OCI-M2 (cell line): ENCODE measurements at regions not wholly inside any gene's neighbourhood (a gene's known extent, or its start where the extent isn't known, plus 50 kb on each side); places are given as distances from the start of the nearest gene placed in this dataset.
"Not testable (repeated sequence)": the region's sequence is repeated elsewhere in the genome, so short reads cannot be mapped to it uniquely, and the experiment has no call there.

Experiments used
- DNase-seq: peaks from one replicate; lab custom pipeline; 2025; ENCODE audit not compliant: unreplicated experiment; lab: John Stamatoyannopoulos, UW

DNA sequence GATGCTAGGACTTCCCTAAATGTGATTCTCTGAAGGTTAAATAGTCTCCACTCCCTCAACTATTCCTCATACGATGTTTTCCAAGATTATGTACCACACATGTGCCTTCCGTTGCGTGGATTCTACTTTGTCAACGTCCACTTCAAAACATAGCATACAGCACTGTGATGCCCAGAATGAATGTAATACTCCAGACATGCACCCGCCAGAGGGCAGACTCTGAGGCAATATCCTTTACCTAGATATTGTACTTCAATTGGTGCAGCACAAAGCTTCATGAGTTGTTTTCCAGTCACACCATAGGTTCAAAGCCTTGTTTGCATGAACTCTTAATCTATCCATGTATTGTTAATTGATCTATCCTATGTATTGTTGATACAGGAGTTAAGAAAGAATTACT lies 201.0 kb upstream of the NABP1 start:
- DNase-seq, result no peak

DNA sequence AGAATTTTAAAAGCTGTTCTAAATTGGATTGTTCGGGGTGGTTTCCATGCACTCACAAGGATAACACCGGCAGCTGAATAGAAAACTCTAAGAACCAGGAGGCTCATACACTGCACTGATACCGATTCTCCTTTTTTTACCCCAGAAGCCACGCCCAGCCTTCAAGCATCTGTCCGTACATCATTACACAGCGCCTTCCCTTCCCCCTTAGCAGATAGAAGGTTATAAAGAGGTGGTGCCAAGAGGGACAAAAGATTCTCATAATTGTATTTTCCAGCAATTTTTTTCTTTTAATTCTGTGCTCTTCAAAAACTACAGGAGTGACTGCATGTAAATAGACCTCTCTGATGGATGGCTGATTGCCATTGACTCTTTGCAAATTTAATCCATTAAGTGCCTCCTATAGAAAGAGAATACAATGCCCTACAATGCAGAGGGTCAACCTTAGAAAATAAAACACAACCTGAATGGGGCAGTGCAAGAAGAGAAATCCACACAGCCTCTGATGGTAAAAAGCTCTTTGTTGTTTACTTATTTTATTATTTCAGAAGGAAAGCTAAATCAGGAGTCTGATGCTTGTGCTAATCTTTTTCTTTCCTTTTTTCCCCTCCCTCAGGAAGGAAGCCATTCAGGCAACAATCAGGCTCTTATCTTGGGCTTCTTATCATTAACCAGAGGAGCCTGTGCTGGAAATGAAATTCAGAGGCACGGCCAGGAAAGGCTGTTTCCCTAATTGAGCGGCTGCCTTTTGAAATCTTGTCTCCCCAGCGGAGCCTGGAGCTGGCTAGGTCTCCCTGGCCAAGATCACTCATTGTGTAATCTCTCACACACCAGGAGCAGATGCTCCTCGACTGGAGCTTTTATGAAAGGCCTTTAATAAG lies 198.9 kb upstream of the NABP1 start:
- DNase-seq, result no peak

DNA sequence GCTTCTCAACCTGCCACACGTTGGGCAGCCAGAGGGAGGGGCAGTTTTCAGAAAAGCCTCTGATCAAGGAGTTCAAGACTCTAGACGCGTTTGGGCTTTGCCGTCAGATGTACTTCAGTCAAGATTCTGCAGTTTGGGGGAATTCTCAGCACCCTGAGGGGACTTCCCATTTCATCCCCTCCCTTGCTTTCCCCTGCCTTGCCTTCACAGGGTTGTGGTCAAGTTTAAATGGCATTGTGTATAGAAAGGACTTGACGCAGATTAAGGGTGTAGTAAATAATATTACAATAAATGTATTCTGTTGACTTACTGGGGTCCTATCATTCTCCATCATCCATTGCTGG lies 198.3 kb upstream of the NABP1 start:
- no peak for DNase-seq

DNA sequence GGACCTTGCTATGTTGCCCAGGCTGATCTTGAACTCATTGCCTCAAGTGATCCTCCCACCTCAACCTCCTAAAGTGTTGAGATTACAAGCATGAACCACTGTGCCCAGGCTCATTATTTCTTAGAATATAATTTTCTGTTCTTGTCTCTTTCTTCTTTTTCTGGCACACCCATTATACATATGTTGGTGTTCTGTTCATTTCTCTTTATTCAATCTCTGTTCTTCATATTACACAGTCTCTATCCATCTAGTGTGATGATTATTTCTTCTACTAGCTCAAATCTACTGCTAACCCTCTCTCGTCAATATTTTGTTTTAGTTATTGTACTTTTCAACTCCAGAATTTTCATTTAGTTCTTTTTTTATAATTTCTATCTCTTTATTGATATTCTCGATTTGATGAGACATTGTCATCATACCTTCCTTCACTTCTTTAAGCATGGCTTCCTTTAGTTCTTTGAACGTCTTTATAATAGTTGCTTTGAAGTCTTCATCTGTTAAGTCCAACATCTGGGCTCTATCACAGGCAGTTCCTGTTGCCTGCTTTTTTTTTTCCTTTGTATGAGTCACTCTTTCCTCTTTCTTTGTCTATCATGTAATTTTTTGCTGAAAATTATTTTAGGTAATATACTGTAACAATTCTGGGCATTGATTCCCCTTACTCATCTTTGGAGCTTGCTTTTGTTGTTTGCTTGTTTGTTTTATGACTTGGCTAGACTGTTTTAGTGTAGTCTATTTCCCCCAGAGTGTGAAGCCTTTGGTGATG lies 196.4 kb upstream of the NABP1 start:
- no peak for DNase-seq

DNA sequence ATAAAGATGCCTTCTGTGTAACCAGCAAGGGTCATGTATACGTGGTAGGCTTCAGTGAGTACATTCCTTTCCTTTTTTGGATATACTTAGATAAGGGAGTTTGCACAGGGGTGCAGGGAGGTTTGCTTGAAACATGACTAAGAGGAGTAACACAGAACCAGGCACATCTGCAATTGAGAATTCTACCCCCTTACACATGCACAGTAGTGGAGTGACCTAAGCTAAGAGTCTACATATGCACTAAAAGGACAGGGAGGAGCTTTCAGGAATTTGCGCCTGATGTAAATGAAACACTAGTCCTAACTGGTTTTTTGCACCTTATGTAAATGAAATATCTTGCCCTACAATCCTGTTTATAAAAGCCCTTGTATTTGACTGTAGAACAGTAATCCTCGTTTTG lies 194.8 kb upstream of the NABP1 start:
- no peak for DNase-seq

DNA sequence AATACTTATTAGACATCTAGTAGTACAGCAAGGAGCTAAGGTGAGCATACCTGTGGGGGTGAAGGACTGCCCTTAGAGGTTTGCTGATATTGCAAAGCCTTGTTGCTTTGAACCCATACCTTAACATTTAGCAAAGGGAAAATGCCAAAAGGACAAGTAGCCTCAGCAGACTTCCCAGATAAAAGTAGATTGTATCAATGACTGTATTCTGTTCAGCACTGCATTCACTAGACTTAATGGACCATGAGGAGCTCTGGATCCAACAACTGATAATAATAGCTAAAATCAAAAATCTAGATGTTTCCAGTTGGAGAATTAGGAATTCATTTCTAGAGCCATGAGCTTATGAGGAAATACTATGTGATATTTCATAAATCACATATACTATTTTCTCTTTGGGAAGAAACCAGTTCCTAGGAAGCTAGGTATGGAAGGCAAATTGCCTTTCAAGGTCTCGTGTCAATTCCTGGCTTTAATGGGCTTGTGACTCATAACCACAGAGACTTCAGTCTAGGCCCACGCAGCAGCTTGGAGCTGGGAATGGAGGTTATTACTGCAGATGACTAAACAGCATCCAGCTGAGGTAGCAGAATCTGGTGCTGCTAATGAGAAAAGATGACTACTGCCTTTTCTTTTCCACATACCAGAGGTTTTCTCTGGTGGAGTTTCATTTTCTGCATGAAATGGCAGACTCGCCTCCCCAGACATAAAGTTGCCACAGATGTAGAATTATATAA lies 191.2 kb upstream of the NABP1 start:
- DNase-seq, result no peak

DNA sequence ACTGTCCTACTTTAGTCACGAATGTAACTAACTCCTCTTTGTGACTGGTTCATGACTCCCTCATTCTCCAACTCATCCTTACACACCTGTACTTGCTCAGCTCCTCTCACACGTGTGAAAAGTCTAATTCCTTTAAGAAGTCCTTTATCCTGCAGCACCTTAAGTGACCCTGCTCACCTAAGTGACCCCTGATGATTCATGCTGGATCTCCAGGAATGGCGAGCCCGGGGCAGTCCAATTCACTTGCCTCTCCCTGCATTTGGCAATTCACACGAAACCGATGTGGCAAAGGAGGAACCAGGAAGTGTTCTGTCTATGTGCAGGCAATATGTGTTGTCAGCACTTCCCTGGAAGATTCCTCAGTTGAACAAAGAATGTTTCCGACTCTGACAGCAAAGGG lies 189.8 kb upstream of the NABP1 start:
- no peak for DNase-seq

DNA sequence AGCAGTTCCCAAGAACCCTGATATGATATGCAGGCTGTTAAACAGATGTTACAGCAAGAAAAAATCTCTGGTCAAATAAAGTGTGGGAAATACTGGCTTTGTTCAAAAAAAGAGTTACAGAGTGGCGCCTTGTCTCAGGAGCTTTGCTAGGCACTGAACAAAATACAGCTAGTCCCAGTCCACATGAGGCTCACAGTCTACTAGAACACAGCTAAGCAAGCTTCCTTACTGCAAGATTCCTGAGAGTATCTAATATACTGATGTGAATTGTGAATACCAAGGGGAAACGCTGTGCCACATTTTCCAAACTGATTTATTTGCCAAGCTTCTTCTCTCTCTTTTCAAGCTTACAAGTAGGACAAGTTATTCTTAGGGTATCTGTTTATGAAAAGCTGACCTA lies 188.8 kb upstream of the NABP1 start:
- no peak for DNase-seq

DNA sequence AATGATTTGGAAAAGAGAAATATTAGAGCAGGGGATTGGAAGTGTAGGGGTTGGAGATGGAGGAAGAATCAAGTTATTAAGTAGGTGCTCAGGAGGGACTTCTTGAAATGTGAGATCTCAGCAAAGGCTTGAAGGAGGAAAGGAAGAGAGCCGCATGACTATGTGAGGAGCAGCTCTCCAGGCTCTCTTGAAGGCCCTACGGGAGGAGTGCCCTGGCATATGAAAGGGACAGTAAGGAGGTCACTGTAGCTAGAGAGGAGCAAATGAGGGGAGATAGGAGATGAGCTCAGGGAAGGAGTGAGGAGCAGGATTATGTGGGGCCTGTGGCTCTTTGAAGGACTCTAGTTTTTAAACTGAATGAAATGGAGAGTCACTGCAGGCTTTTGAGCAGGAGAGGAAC lies 181.1 kb upstream of the NABP1 start:
- DNase-seq, result no peak

DNA sequence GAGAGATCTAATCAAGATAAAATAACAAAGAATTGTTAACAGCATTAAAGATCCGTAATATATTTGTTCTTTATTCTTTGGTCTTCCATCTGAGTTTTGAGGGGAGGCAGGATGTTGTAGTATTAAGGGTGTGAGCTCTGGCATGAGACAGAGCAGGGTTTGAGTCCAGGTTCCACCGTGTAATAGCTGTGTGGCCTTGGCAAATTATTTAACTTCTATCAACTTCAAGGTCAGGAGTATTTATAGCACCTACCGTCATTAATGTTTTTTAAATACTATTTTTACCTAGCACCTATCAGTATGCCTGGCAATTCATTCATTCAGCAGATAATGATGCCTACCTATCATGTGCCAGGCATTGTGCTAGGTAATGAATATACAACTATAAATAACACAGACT lies 180.1 kb upstream of the NABP1 start:
- DNase-seq, result no peak

DNA sequence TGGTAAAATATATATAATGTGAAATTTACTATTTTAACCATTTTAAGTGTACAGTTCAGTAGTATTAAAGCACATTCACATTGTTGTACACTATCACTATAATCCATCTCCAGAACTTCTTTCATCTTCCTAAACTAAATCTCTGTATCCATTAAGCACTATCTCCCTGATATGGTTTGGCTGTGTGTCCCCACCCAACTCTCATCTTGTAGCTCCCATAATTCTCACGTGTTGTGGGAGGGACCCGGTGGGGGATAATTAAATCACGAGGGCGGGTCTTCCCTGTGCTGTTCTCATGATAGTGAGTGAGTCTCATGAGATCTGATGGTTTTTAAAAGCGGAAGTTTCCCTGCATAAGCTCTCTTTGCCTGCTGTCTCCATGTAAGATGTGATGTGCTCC lies 178.9 kb upstream of the NABP1 start:
- DNase-seq, result no peak

DNA sequence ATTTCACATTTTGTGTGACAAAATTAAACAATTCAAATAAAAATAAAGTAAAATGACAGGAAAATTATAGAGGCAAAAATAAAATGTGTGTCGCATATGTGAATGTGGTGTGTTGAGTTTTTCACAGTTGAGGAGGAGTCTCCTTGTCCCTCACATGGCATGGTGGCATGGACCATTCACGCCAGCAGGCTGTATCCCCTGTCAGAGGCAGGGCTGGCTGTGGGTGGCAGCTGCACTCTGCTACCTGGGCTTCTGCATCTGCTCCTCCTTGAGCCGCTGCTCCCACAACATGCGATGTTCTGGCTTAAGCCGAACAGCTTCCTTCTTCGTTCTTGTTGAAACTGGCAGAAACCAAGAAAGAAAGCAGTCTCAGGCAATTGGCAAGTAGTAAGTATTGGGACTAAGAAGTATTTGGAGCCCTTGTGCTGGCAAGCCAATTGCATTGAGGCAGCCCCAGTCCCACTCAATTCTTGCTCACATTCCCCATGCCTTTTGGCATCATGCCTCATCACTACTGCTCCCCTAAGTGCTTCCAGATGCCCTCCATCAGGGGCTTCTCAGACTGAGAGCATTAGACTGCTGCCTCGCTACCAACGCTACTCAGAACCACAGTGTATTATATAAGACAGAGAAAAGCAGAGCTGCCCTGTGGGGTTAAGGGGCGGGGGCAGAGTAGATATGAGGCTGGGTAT lies 177.9 kb upstream of the NABP1 start:
- no peak for DNase-seq

DNA sequence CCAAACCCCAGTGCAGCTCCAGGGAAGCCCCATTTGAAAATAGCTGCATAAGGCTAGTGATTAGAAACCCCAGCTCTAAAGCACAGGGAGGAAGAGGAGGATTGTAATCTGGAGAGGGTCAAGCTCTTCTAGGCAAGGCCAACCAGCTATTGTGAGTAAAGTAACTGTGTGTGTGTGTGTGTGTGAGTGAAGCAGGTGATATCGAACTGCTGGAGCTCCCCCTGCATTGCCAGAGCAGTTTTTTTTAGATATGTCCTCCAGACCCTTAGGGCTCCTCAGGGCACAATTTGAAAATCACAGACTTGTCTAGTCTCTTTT lies 177.4 kb upstream of the NABP1 start:
- no peak for DNase-seq

DNA sequence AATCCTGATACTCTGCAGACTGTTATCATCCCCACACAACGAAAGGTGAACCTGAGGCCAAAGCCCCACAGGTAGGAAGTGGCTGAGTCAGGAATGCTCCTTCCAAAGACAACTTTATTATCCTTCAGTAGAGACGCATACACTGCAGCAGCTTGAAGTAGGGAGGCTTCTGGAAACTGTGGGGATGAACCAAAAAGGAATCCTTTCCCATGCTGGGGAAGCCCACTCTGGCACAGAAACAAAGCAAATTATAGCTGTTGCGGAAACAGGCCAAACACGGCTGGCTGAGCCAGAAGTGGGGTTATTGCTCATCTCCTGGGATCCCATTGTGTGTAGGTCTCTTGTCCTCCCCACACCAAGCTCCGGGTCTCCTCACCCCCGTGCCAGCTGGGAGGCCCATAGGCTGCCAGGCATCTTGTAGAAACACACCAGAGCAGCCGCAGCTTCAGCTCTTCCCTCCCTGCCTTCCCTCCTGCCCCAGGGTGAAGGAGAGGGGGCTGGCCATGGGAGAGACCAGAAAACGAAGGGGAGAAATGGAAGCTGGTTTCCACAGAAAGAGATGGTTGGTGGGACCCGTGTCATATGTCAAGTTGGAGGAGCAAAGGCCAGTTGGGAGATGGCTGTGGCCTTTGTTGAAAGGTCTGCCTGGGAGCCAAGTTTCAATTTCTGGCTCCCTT lies 176.9 kb upstream of the NABP1 start:
- no peak for DNase-seq

DNA sequence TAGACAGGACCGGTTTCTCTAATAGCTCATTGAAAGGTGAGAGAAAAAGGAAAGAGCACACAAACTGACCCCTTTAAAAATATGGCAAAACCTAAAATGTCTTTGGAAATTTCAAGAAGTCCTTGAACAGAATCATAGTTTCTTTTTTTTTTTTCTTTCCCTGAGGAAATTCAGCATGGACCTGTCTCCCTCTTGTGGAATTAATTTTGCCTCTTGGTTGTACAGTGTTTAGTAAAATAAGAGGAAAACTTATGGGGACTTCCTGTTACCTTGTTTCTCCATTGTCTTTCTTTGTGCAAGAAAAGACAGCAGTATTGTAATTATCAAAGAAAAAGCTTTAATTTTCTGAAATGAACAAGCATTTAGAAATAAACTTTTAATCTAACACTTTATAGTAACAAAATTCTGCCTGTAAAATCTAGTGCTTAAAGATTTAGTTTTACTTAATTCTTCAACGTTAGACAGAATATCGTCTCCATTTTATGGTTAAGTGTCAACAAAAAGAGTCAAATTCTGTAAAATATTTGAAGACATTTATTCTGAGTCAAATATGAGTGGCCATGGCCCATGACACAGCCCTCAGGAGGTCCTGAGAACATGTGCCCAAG lies 176.3 kb upstream of the NABP1 start:
- no peak for DNase-seq

DNA sequence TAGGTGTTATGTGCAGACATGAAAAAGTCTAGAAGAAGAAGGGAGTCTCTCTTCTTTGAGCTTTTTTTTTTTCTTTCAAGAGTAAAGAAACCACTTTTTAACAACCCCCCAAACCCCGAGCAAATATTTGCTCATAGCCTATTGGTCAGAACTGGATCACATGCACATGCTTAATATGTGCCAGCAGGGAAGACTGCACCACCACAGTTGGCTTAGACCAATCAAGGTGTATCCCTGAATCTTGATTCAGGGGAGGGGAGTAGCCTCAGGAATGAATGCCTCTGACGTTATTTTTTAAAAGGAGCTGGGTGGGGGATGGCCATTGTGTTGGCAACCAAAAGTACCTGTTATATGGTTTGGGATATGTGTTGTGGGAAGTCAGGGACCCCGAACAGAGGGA lies 171.4 kb upstream of the NABP1 start:
- DNase-seq, result no peak

DNA sequence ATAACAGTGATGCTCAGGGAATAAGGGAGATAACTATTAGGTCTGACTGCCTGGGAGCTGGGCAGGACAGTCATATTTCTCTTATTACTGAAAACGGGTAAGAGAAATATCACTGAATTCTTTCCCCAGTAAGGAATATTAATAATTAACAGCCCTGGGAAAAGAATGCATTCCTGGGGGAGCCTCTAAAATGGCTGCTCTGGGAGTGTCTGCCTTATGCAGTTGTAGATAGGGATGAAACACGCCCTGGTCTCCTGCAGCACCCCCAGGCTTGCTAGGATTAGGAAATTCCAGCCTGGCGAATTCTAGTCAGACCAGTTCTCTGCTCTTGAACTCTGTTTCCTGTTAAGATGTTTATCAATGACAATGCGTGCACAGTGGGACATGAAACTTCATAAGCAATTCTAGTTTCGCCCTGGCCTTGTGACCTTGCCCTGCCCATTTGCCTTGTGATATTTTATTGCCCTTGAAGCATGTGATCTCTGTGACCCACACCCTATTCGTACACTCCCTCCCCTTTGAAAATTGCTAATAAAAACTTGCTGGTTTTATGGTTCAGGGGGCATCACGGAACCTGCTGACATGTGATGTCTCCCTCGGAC lies 170.6 kb upstream of the NABP1 start:
- not testable (repeated sequence) for DNase-seq

DNA sequence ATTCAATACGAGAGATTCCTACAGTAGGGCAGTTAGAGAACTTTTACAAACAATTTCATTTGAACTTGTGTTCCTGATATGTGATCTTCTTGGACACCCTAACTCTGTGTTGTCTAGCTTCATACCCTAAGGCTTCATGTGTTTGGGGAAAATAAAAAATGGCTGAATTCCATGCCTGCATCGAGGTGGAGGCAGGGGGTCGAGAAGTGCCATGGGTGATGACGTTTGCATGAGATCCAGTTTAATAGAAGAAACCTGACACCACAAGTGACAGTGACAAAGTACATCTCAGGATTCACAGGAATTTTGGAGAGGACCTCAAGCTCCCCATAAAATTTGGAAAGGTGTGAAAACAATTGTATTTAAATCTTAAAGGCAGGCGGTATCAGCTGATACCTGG lies 169.2 kb upstream of the NABP1 start:
- DNase-seq, result no peak

DNA sequence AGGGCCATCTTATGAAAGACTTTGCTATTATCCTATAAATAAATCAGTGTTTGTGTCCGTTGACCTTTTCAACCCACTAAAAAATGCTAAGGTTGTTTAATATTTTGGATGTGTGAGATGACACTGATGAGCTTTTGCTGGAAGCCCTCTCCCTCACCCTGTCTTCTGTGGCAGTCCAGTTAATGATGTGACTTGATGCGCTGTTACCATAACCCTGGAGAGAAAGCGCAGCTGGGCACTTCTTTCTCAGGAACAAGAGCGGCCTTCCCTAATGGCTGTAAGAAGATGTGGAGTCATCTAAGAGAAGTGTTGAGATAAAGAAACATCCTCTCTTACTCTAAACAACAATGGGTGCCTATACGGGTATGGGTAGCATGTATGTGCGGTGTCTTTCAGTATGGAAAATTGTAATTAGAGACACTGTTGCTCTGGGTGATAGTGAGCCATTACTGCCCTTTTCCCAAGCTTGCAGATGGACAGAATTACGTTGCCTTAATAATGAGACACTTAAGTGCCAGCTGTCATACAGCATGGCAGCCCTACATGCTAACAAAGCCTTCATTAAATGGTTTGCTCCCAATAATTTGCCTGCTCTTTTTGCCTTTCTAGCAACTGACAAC lies 165.6 kb upstream of the NABP1 start:
- no peak for DNase-seq

DNA sequence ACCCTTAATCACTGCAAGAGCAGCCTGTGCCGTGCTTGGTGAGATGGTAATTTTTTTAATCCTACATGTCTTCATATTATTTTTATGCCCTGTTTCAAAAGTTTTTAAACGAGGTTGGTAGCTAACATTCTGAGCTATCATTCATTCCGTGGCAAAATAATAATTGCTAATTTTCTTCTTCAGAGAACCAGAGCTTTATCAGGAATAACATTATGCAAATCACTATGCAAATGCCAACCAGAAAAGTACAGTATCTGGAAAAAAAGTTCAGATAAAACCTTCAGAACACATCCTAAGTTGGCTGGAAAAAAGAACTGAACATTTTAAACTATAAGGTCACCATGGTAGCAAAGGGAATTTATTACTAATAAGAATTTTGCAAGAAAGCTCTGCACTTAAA lies 165.1 kb upstream of the NABP1 start:
- DNase-seq, result no peak
